GM19043 (cell line): ENCODE measurements at regions not wholly inside any gene's neighbourhood (a gene's known extent, or its start where the extent isn't known, plus 50 kb on each side); places are given as distances from the start of the nearest gene placed in this dataset.

Source experiments
- ATAC-seq: cut with Tn5 transposase; IDR thresholded peaks from one replicate; pipeline ENCODE4 v1.9.1; 2021; ENCODE audit warnings: low read depth; ENCODE audit not compliant: unreplicated experiment

DNA sequence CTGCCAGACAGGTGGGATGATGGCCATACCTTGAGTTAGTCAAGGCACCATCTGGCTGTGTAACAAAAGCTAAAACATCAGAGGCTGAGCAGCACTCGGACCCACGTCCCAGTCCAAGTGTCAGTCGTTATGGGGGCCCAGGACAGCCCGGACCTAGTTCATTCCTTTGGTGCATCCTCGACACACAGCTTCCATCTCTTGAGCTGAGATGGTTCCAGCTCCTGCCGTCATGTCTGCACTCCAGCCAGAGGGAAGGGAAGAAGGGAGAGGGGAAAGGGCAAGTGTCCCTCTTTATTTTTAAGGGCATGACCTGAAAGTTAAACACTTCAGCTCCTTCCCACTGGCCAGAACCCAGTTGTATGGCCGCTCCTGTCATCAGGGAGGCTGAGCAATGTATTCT, 218.0 kb downstream of the SEC14L1 start:
- no peak for ATAC-seq

DNA sequence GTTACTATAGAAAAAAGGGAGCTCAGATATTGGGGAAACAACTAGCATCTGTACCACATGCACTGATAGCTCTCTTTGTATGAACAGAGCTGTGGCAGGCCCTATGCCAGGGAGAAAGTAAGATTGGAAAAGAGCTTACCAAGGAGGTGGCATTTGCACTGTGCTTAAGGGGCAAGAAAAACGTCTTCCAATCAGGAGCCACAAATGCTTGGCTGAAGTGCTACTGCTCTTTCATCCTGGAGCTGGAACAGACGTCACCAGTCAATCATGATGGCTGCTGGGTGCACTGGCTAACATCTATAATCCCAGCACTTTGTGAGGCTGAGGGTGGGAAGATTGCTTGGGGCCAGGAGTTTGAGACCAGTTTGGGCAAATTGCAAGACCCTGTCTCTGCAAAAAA, 218.5 kb downstream of the SEC14L1 start:
- ATAC-seq = no peak

DNA sequence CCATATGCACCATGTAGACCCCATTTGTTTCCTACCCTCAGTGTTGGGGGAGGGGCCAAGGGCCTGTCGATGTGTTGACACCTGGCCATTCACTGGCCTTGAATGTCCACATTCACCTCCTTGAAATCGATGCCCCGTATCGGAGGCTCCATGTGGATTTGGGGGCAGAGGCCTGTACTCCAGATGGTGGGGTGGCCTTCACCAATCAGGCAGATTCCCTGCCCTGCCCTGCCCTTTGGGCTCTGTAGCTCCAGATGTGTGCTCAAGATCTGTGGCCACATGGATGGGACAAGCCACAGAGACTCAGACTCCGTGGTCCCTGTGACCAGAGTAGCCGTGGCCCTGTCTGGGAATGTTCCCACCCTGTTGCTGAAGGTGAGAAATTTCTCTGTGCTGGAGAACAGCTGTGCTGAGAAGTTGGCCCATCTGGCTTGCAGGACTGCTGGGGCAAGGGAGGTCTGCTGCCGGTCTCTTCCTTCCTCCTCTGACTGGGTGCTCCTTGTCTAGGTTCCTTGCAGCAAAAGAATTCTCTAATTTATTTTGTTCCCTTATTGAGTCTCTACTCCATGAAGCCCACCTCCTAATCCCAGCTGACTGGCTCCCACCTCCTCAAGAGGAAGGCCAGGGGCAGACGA, 221.3 kb downstream of the SEC14L1 start:
- ATAC-seq = no peak

DNA sequence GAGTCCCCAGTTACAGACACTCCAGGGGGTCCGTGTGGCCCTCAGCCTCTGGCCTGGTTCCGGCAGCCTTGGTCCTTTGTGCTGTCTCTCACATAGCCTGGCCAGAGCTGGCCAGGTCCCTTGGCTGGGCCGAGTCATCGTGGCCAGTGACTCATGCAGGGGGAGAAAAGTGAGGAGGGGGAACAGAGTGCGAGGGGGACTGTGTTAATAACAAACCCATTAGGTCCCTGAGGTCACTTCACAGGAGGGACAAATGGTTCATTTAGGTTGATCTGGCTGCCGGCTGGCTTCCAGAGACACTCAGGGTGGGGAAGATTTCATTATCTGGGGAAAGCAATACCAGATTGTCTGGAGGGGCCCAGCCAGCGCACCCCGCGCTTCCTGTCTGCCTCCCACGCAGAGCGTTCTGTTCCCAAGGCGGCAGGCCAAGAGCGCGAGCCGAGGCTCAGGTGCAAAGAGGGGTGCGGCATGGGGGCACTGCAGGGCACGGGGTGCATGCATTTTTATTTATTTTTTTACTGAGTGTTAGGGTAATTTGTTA, 223.1 kb downstream of the SEC14L1 start:
- ATAC-seq = no peak

DNA sequence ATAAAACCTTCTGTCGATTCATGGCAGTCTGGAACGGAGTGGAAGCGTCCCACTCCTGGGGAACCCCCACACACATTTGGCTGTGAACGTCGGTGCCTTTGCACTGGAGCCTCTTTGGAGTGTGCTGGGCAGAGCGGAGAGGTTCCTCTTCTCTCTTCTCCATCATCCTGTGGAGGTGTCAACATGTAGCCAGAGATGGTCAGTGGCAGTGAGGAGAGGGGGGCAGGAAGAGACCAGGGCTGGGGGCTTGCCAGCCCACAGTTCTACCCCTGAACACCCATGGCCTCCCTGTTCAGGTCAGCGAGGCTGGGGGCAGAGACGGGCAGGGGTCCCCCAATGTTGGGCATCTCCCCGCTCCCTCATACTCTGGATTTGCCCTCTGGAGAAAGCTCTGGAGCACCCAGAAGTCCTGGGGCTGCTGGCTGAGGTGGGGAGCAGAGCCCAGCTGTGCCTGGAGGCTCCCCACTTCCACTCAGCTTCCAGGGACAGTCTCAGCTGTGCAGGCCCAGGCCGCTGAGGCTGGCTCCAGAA, 223.7 kb downstream of the SEC14L1 start:
- ATAC-seq = no peak

DNA sequence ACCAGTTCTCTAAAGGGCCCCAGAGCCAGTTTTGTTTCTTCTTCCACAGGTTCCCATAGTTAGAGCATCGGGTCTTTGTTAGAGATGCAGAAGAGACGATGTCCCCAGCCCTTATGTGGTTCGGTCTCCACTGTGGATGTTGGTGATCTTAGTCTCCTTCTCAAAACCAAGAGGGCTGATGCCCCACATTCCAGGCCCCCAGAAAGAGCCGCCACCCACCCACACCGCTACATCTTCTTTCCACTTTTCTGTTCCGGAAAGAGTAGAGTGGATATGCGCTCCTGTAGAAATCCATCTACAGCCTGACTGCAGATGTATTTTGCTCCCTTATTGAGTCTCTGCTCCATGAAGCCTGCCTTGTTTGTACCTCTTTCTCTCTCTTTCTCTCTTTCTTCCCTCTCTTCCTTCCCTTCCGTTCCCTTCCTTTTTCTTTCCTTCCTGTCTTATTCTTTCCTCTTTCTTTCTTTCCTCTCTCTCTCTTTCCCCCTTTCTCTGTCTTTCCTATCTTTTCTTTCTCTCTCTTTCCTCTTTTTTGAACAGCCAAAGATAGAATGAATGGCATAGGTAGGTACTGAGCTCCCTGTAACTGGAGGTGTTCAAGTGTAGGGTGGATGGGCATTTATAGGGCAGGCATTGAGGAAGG, 224.3 kb downstream of the SEC14L1 start:
- ATAC-seq = no peak

DNA sequence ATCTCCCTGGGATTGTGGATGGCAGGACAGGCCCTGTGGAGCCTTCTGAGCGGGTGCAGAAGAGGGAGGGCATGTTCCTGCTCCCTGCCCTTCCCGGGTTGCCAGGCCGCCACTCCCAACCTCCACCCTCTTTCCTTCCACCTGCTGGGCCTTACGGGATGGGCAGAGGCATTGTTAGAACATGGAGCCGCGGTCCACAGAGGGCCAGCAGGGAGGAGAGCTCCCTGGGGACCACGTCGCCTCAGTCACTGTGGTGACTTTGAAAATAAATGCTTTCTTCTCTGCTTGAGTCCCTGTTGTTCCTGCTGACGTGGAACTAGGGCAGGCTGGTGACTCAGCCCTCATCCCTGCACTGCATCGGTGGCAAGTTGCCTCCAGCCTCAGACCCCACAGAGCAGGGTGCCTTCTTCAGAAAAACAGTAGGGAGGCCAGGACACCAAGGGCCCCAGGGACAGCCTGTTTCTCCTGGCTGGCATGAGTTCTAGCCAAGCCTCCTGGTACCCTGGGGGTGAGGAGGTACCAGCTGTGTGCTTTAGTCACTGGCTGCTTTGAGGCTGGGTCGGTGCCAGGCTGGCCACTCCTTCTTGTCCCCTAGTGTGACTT, 224.9 kb downstream of the SEC14L1 start:
- ATAC-seq = no peak

DNA sequence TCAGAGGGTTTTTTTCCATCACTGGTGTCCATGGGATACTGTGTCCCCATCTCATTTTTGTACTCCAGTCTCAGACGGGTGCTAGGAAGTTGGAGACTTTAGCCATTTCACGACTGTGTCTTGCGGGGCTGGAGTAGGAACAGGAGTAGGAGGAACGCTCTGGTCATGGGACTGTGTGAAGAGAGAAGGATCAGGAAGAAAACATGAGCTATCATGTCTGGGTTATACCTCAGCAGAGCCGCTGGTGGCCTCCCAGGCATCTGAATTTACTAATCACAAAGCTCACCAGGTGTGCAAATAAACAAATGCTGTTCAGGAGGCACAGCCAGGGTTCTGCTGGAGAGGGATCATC, 225.4 kb downstream of the SEC14L1 start:
- no peak for ATAC-seq

DNA sequence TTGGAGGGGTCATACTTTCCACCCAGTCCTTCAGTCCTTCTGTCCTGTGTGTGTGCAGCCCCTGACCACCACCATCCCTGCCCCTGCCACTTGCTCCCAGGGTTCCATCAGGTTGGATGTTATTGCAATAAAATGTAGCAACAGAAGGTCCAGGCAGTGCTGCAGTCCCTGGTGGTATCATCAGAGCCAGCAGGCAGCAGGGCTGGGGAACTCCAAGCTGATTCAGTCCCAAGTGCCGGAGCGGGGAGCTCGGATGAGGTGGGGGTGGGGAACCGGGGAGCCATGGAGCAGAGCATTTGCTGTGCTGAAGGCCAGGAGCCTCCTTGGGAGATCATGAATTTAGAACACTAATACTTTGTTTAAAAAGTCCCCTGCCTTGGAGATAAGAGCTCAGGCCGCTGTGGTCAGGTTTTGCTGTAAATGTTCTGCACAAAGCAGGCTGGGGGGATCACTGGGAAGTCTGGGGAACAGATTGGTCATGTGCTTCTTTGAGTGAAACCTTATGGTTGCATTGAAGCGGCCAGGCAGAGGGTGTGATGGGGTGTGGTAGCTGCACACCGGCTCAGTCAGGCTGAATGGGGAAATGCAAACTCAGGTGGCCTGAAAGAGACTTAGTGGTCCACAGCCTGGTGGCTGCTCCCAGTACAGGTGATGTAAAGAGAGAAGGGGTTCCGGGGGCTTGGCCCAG, 225.9 kb downstream of the SEC14L1 start:
- ATAC-seq = no peak

DNA sequence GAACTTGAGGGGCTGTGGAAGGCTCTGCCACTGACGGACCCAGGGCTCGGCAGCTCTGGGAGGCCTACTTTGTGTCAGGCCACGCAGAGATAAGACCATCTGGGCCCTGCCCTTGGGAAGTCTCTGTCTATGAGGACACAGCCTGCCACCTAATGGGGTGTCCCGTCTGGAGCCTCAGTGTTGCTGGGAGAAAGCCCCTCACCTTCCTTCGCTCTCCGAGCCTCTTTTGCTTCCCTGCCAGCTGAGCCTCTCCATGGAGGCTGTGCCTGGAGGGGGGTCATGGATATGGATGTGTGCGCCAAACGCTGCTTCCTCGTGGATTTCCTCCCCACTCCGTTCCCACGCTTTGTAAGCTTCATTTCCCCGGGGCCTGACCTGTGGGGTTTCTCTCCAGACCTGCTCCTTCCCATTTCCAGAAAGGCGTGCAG, 228.8 kb downstream of the SEC14L1 start:
- no peak for ATAC-seq

DNA sequence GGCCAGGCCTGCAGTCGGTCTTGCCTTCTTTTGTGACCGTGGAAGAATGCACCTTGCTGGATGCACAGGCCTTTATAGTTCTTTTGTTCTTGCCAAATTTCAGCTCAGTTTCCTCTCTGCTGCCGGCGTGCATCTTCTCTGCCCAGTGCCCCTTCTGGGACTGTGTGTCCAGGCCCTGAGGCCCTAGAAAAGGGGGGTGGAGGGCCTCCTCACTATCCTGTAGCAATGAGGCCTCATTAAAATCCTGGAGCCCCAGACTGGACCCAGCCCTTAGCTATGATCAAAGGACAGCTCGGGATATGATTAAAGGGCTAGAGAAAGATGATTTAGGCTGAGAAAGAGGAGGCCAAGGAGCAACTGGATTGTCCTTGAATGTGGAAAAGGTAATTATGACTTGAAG, 229.8 kb downstream of the SEC14L1 start:
- no peak for ATAC-seq

DNA sequence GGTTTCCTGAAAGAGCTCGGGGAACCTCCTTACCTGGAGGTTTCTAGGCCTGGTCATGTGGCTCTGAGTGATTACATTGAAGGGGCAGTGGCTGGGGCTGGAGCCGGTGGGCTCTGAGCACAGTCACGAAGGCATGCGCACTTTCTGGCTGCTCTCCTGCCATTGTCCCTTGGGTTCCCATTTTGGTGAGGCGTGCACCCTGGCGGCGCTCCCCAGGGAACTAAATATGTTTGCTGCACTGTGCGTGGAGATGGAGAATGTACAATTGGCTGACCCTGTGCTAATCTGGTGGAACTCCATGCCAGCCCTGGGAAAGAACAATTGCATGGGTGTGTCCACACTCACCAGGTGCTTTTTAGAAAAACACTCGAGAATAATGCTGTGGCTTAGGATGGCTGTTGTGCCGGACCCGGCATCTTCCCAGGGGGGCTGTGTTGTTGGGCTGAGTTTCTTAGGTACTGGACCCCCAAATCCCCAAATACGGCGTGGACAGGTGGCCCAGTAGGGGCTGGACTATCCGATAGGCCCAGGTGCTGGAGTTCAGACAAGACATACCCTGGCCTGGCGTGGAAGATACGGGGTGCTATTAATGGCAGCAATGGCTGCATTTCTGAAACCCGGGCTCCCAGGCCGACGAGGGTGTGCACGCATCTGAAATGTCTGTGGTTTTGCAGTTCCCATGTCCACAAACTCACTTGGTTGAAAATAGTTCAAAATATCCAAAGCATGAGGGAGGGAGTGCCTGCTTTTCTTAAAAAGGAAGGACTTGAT, 230.5 kb downstream of the SEC14L1 start:
- no peak for ATAC-seq

DNA sequence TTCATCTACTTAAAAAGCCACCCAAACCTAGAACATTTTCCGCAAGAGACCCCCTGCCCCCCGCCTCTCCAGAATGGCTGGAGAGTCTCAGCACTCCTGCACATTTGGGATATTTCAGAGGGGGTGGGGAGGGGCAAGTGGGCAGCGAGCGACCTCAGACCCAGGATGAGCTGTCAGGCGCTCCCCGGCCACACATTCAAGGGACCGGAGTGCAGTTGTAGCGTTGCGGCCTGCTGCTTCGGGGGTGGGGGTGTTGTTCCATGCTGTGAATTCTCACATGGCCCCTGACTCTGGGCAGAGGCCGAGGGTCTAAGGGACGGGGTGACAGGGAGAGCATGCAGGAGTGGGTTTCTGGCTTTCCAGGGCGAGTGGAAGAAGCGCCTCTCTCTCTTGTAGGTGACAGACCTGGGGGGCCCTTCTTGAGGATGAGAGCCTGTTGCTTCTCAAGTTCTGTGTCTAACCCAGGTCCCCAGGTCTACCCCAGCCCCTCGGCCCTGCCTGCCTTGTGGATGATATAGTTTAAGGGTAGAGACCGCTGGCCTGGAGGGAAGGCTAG, 231.2 kb downstream of the SEC14L1 start:
- ATAC-seq = no peak

DNA sequence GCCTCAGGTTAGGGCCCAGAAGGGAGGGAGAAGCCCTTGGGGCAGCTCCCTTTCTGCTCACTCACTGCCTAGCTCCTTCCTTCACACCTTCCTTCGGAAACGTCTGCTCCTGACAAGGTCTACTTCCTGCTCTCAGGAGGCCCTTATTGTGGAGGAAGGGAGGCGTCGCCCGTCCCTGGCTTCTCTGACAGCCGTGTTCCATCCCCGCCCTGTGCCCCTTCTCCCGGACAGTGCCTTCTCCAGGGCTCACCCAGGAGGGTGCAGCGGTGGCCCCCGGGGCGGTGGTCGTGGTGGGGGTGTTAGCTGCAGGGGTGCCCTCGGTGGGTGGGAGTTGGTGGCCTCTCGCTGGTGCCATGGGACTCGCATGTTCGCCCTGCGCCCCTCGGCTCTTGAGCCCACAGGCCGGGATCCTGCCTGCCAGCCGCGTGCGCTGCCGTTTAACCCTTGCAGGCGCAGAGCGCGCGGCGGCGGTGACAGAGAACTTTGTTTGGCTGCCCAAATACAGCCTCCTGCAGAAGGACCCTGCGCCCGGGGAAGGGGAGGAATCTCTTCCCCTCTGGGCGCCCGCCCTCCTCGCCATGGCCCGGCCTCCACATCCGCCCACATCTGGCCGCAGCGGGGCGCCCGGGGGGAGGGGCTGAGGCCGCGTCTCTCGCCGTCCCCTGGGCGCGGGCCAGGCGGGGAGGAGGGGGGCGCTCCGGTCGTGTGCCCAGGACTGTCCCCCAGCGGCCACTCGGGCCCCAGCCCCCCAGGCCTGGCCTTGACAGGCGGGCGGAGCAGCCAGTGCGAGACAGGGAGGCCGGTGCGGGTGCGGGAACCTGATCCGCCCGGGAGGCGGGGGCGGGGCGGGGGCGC, 231.9 kb downstream of the SEC14L1 start:
- ATAC-seq = peak; percentile 60

DNA sequence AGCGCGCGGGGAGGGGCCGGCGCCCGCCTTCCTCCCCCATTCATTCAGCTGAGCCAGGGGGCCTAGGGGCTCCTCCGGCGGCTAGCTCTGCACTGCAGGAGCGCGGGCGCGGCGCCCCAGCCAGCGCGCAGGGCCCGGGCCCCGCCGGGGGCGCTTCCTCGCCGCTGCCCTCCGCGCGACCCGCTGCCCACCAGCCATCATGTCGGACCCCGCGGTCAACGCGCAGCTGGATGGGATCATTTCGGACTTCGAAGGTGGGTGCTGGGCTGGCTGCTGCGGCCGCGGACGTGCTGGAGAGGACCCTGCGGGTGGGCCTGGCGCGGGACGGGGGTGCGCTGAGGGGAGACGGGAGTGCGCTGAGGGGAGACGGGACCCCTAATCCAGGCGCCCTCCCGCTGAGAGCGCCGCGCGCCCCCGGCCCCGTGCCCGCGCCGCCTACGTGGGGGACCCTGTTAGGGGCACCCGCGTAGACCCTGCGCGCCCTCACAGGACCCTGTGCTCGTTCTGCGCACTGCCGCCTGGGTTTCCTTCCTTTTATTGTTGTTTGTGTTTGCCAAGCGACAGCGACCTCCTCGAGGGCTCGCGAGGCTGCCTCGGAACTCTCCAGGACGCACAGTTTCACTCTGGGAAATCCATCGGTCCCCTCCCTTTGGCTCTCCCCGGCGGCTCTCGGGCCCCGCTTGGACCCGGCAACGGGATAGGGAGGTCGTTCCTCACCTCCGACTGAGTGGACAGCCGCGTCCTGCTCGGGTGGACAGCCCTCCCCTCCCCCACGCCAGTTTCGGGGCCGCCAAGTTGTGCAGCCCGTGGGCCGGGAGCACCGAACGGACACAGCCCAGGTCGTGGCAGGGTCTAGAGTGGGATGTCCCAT, 232.8 kb downstream of the SEC14L1 start:
- no peak for ATAC-seq

DNA sequence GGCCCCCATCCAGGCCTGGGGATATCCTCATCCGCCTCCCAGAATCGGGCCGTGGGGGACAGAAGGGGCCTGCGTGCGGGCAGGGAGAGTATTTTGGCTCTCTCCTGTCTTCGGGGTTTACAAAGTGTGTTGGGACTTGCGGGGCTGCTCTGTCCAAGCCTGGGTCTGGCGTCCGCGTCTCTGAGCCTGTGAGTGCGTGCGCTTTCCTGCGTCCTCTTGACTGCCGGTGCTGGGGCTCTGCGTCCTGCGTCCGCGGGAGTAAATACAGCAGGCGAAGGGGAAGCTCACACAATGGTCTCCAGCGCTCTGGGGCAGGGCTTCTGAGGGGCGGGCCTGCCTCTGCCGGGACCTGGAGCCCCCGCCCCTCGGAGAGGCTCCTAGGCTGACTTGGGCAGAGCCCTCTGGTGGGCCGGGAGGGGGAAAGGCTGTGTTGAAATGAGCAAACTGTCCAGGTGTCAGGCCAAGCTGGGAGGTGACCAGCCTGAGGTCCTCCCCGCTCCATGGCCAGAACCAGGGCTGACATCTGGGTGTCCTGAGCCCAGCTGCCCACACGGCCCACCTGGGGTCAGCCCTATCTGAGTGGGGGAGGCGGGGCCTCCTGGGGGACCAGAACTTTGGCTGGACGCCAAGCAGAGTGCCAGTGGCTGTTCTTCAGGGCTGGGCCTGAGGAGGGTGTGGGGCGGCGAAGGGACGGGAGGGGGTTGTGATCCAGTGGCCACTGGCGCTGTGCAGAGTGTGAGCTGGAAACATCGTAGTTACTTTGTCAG, 233.6 kb downstream of the SEC14L1 start:
- no peak for ATAC-seq

DNA sequence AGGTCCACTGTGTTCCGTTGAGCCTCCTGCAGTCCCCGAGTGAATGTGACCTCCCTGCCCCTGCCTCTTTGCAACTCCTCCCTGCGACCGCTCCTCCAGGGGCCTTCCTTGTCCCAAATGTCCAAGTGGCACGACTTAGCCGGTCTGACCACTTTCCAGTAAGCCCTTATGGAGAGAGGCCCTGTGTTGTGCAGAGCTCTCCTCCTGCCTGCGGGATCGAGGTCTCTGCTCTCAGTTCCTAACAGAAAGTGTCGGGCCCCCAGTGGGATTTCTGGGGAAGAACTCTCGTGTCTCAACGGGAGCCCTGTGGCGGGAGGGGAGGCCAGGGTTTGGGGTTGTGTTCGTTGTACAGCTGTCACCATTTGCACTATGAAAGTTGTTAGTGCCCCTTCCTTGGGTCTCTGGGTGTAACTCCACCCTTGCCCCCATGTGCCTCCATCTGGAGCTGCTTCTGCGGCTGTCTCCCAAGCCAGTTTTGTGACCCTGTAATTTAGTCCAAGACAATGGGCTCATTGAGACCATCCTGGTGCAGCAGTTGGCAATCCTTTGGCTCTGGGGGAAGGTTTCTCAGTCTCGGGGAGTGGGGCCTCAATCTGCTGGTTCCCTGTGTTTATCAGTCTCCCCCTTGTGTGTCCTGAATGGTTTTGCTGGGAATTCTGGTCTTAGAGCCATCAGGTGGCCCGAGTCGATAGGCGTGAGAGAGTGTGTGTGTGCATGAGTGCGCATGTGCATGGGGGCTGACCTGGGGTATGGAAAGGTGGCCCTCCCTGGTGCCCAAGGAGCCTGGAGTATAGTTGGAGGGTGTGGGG, 234.5 kb downstream of the SEC14L1 start:
- no peak for ATAC-seq
